H7 (cell line): ENCODE measurements at regions not wholly inside any gene's neighbourhood (a gene's known extent, or its start where the extent isn't known, plus 50 kb on each side); places are given as distances from the start of the nearest gene placed in this dataset.
A peak's percentile ranks its signal among the peaks of the same experiment; 100 is the strongest.

Source experiments
- DNase-seq: peaks from one replicate; pipeline ENCODE4 v3.0.0; 2012
- H3K27me3 ChIP-seq: 2 replicates; pipeline ENCODE4 v1.6.0; 2011; ENCODE audit warnings: mild to moderate bottlenecking, low read length; ENCODE audit not compliant: control insufficient read depth, insufficient read depth
- H3K36me3 ChIP-seq: replicated peaks from 2 replicates; pipeline ENCODE4 v1.5.1; 2011; ENCODE audit warnings: low read length; ENCODE audit not compliant: control insufficient read depth, insufficient read depth
- H3K4me3 ChIP-seq: 2 replicates; pipeline ENCODE4 v1.5.1; 2011; ENCODE audit warnings: low read depth, mild to moderate bottlenecking, control low read depth, low read length, moderate library complexity; ENCODE audit not compliant: insufficient read depth

DNA sequence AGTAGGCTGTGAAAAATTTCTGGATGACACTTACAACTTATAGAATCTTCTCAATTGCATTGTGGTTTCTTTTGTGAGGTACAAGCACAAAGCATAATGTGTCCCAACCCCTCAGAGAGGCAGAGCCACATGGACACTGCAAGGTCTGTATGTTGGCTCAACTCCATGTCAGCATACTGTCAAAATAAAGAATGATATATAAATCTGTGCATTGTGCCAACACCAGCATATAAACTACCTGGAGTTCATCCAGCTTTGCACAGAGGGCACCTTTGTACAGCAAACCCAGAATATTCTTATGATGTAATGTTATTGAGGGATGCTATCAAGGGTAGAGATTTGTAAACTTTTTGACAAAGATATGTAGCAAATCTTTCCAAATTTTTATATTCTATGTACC, 1065.8 kb upstream of the MIR17HG start:
- H3K36me3 ChIP-seq, result no peaks in the 10 kb centered on the region
- DNase-seq, result no peak
- H3K4me3 ChIP-seq, result no peak overlapping the region
- H3K27me3 ChIP-seq, result no peaks in the 10 kb centered on the region

GRCh38 chr13:90287521-90287920, 1060.0 kb upstream of the MIR17HG start:
- no peaks in the 10 kb centered on the region for H3K27me3 ChIP-seq
- no peaks in the 10 kb centered on the region for H3K36me3 ChIP-seq
- no peak overlapping the region for H3K4me3 ChIP-seq
- no peak for DNase-seq

DNA sequence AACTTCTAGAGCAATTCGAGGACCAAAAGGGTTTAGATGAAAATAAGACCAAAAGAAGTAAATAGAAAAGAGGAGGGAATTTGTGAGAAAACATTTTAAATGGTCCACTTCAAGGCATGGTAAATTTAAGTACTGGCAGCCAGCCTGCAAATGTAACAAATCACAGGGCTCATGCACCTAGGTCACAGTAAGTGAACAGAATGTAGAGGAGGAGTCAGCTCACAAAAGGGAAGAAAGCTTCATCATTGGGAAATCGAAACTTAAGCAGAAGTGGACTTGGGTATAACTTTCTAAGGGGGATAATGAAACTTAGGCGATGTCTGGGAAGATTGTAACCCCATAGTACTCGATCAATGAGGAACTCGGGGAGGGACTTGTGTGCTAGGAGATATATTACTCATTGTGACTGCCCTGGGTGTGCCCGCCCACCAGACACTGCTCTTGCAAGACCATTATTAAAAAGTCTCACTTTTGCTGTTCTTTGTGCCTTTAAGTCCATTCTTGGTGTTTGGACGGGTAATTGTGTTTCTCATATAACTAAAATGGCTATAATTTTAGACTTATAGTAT, 1053.6 kb upstream of the MIR17HG start:
- no peak overlapping the region for H3K4me3 ChIP-seq
- H3K27me3 ChIP-seq, result no peaks in the 10 kb centered on the region
- H3K36me3 ChIP-seq, result no peaks in the 10 kb centered on the region
- DNase-seq, result no peak

- Histone ChIP-seq H3K36me3 (no peaks in the 10 kb centered on the region), H3K4me3 (no peak overlapping the region), H3K27me3 (no peaks in the 10 kb centered on the region)
- DNase-seq, result peak; percentile 11
These were observed 1048.2 kb upstream of the MIR17HG start for GRCh38 chr13:90299238-90299637.

DNA sequence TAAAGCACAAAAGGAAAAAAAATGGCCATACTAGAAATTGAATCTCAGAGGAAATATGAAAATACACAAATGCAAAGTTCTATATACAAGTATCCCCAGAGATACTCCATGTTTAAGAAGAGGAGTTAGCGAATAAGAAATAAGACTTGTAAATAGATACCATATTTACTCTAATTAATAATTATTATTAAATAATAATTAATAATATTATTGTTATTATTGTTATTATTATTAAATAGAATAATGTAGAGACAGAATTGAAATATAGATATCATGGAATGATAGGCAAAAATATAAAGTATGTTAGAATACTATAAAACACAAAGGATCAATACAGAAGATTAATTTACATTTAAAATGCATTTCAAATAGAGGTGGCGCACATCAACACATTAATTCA, 1047.5 kb upstream of the MIR17HG start:
- DNase-seq, result no peak
- no peak overlapping the region for H3K4me3 ChIP-seq
- H3K27me3 ChIP-seq, result no peaks in the 10 kb centered on the region
- H3K36me3 ChIP-seq, result no peaks in the 10 kb centered on the region

DNA sequence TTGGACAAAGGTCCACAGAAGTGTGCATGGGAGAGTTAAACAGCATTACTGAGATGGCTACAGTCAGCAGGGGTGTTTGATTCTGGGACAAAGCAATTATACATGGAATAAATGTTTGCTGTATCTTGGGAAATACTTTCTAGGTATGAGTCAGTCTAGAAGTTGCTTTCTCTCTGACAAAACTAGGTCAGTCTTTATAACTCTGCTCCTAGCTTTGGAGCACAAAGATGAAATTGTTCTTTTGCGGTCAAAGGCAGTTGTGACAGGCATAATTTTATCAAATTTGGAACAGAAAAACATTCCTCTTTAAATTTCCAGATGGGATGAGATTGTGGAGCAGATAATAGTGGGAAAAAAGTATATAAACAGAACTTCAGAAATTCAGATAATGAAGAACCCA, 1045.4 kb upstream of the MIR17HG start:
- no peak for DNase-seq
- Histone ChIP-seq H3K4me3 (no peak overlapping the region), H3K36me3 (no peaks in the 10 kb centered on the region), H3K27me3 (no peaks in the 10 kb centered on the region)

DNA sequence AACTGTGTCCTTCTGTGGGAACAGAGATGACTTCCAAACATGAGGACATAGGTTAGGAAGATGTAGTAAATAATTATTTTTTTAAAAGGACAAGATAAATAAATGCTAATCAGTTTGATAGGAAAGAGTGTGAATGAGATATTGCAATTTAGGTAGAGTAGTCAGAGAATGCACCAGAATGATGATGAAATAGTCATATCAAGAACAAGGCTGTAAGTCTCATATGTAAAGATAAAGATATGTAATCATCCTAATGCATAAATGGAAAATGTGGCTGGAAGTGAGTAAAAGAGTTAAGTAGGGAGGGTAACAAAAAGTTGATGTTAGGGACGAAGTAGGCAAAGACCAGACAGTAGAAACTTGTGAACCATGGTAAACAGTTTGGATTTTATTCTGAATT, 1041.7 kb upstream of the MIR17HG start:
- DNase-seq, result no peak
- Histone ChIP-seq H3K4me3 (no peak overlapping the region), H3K36me3 (no peaks in the 10 kb centered on the region), H3K27me3 (no peaks in the 10 kb centered on the region)

DNA sequence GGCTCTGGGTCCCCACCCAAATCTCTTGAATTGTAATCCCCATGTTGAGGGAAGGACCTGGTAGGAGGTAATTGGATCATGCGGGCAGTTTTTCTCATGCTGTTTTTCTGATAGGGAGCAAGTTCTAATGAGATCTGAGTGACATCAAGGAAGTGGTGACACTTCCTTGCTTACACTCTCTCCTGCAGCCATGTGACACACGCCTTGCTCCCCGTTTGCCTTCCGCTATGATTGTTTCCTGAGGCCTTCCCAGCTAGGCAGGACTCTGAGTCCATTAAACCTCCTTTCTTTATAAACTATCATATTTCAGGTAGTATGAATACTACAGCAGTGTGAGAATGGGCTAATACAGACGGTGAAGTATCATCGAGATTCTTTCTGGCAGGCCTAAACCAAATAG, 1040.4 kb upstream of the MIR17HG start:
- no peaks in the 10 kb centered on the region for H3K36me3 ChIP-seq
- no peak overlapping the region for H3K4me3 ChIP-seq
- H3K27me3 ChIP-seq, result no peaks in the 10 kb centered on the region
- no peak for DNase-seq

GRCh38 chr13:90308249-90308648, 1039.2 kb upstream of the MIR17HG start:
- H3K27me3 ChIP-seq, result no peaks in the 10 kb centered on the region
- H3K36me3 ChIP-seq, result no peaks in the 10 kb centered on the region

DNA sequence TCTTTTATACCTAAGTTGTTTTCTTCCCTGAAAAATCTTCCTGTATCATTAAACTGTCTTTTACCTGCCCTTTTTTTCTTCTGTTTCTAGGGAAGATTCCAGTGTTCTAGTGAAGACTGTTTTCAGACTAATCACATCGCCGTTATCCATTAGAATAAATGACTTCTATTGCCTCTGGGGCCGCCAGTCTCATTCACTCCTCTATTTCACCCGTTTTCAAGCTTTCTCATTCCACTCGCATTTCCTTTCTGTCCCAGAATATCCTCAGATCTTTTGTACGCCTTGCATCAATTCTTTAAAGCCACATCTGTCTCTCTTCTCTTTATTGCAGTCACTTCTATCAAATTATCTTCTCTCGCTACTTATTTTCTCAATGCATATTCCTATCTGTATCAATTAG, 1035.6 kb upstream of the MIR17HG start:
- no peaks in the 10 kb centered on the region for H3K27me3 ChIP-seq
- H3K36me3 ChIP-seq, result no peaks in the 10 kb centered on the region
- no peak for DNase-seq
- H3K4me3 ChIP-seq, result no peak overlapping the region

More at GRCh38 chr13:90308249-90308648, 1039.2 kb upstream of the MIR17HG start:
- DNase-seq, result no peak
- H3K4me3 ChIP-seq, result no peak overlapping the region

GRCh38 chr13:90315061-90315460, 1032.4 kb upstream of the MIR17HG start:
- no peak overlapping the region for H3K4me3 ChIP-seq
- H3K36me3 ChIP-seq, result no peaks in the 10 kb centered on the region
- no peak for DNase-seq
- no peaks in the 10 kb centered on the region for H3K27me3 ChIP-seq

DNA sequence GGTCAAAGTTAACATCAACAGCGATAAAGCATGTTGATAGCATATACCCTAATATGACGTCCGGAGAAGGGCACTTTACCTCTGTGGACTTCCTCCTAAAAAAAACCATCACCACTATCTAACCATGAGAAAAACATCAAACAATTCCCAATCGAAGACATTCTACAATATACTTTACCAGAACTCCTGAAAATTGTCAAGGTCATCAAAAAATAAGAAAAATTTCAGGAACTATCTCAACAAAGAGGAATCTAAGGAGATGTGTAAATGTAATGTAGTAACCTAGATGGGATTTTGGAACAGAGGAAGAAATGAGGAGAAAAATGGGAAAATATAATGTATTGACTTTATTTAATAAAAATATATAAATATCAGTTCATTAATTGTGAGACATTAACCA, 1026.8 kb upstream of the MIR17HG start:
- no peak overlapping the region for H3K4me3 ChIP-seq
- H3K36me3 ChIP-seq, result no peaks in the 10 kb centered on the region
- no peaks in the 10 kb centered on the region for H3K27me3 ChIP-seq
- no peak for DNase-seq

- DNase-seq, result no peak
- Histone ChIP-seq H3K36me3 (no peaks in the 10 kb centered on the region), H3K27me3 (no peaks in the 10 kb centered on the region), H3K4me3 (no peak overlapping the region)
These were observed 1026.1 kb upstream of the MIR17HG start for GRCh38 chr13:90321281-90321931.

DNA sequence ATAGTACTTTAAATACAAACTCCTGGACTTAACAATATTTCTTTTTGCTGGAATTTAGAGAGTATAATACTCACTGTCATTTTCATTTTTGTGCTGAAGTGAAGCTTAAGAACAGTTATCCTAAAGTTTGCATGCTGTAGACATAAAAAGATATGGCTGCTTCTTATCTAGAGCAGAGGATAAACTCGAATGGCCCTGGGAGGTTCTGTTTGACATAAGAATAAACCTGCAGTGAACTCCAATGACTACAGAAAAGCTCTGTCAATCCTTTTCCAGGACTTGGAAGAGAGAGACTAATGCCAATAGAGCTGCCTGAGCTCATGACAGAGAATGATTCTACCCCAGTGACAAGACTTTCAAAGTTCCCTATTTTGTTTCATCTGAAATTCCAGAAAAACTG, 1017.8 kb upstream of the MIR17HG start:
- Histone ChIP-seq H3K27me3 (no peaks in the 10 kb centered on the region), H3K36me3 (no peaks in the 10 kb centered on the region), H3K4me3 (no peak overlapping the region)
- DNase-seq, result no peak

DNA sequence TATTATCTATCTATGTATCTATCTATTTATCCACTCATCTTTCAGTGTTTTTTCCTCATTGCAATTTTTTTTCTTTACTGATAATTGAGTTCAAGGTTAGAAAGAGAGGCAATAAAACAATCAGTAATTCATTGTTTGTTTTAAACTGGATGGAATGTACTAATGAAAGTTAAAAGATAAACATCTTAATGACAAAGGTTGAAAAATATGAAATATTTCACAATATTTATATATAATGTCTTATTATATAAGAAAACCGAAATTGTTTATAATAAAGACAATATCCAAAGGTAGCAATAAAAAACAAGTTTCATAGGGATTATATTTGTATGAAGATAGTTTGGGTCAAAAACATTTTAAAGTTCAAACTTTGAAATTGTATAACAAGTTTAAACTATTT, 1015.5 kb upstream of the MIR17HG start:
- no peaks in the 10 kb centered on the region for H3K36me3 ChIP-seq
- no peaks in the 10 kb centered on the region for H3K27me3 ChIP-seq
- no peak overlapping the region for H3K4me3 ChIP-seq
- no peak for DNase-seq

- DNase-seq, result no peak
These were observed 1011.0 kb upstream of the MIR17HG start for GRCh38 chr13:90336507-90336906.

More at GRCh38 chr13:90336507-90336906, 1011.0 kb upstream of the MIR17HG start:
- H3K4me3 ChIP-seq, result no peak overlapping the region
- no peaks in the 10 kb centered on the region for H3K36me3 ChIP-seq
- no peaks in the 10 kb centered on the region for H3K27me3 ChIP-seq
